ENCODE measurements at regions not wholly inside any gene's neighbourhood (a gene's known extent, or its start where the extent isn't known, plus 50 kb on each side); places are given as distances from the start of the nearest gene placed in this dataset.

- ATAC-seq (replicated peaks) (no peak), DNase-seq (no peak)
- Mint-ChIP-seq H3K4me1 (no peaks in the 10 kb centered on the region), H3K27ac (no peak overlapping the region), H3K4me3 (no peak overlapping the region), H3K9me3 (no peaks in the 10 kb centered on the region), H3K36me3 (no peaks in the 10 kb centered on the region), H3K27me3 (peaks cover 0 to 6% of the 10 kb centered on the region in 2 donors)
Observed at GRCh38 chr2:160925956-160926355, 234.3 kb upstream of the TANK start.

DNA sequence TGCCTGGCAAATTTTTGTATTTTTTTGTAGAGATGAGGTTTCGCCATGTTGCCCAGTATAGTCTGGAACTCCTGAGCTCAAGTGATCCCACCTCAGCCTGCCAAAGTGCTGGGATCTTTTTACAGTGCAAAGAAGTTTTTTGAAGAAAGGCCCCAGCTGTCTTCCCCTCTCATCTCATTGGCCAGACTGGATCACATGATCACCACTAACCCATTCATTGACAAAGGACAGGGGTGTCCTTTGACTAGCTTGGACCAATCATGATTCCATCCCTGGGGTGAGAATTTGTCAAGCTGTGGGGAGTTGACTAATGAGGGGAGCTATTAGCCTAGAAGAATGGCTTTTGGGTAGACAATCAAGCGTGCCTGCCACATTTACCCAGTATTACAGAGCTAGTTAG, 232.9 kb upstream of the TANK start:
- no peak for ATAC-seq (replicated peaks)

GRCh38 chr2:160928854-160929301, 231.3 kb upstream of the TANK start:
- no peak for ATAC-seq (replicated peaks)
- Mint-ChIP-seq H3K27me3 (peaks cover 6% of the 10 kb centered on the region in 2 donors), H3K4me1 (peaks cover 0 to 2% of the 10 kb centered on the region in 2 donors), H3K4me3 (no peak overlapping the region), H3K36me3 (no peaks in the 10 kb centered on the region), H3K27ac (no peak overlapping the region), H3K9me3 (no peaks in the 10 kb centered on the region)
- DNase-seq = no peak

More for the DNA sequence above, 232.9 kb upstream of the TANK start:
- peaks cover 6% of the 10 kb centered on the region in 2 donors for H3K27me3 Mint-ChIP-seq
- H3K27ac Mint-ChIP-seq = no peak overlapping the region
- H3K36me3 Mint-ChIP-seq = no peaks in the 10 kb centered on the region
- peaks cover 0 to 2% of the 10 kb centered on the region in 2 donors for H3K4me1 Mint-ChIP-seq
- H3K4me3 Mint-ChIP-seq = no peak overlapping the region
- no peaks in the 10 kb centered on the region for H3K9me3 Mint-ChIP-seq
- no peak for DNase-seq

DNA sequence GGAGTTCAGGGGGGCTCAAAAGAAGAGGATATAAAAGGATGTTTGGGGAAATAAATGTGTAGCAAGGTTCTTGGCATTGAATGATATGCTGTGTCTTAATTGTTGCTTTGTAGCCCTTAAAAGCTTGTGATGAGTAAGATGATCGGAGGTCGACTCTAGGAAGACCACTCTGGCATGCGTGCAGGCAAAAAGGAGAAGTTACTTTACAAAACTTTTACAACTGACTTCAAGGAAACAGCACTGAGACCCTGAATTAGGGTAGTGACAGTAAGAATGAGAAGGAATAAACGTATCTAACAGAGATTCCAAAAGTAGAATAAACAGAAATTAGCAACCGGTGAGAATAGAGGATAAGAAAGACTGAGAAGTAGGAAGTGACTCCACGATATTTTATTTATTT, 228.7 kb upstream of the TANK start:
- peak; percentile 12 to 29 for ATAC-seq (replicated peaks)
- Mint-ChIP-seq H3K36me3 (no peaks in the 10 kb centered on the region), H3K4me3 (no peak overlapping the region), H3K27me3 (peaks cover 6% of the 10 kb centered on the region in 2 donors), H3K4me1 (peaks cover 0 to 2% of the 10 kb centered on the region in 2 donors), H3K27ac (no peak overlapping the region), H3K9me3 (no peaks in the 10 kb centered on the region)
- DNase-seq = no peak

DNA sequence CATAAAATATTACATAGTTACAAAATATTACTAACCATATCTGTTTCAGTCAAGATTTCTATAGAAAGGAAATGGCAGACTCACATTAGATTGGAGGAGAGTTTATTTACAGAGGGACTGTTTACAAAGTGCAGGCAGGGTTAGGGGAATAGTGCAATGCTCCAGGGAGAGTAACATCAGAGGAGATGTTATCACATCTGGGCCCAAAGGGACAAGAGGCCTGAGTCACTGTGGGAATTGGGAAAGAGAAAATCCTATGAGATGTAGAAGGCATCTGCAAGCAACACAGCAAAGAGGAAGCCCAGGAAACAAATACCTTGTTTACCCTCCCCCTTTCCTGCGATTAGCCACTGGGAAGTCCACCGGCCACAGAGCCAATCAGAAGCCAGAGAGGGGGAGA, 227.3 kb upstream of the TANK start:
- no peak overlapping the region for H3K4me3 Mint-ChIP-seq
- no peak overlapping the region for H3K27ac Mint-ChIP-seq
- H3K27me3 Mint-ChIP-seq = peaks cover 6 to 12% of the 10 kb centered on the region in 2 donors
- H3K4me1 Mint-ChIP-seq = peaks cover 0 to 2% of the 10 kb centered on the region in 2 donors
- DNase-seq (no peak), ATAC-seq (replicated peaks) (no peak)
- no peaks in the 10 kb centered on the region for H3K9me3 Mint-ChIP-seq
- no peaks in the 10 kb centered on the region for H3K36me3 Mint-ChIP-seq

DNA sequence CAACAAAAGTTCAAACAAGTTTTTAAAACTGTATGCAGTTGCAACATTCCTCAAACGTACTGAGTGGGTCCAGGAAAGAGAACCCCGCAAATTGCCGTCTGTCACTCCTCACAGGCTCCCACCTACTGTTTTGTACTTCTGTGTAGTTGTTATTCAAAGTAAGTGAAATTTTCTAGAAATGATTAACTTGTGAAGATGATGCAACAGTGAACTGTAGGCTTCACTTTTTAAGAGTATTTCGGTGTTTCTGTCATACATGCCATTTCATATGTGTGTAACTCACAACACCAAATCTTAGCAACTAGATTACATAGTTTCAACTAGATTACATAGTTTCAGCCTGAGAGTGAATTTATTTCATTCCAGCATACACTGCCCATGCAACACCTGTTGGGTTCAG, 226.0 kb upstream of the TANK start:
- peaks cover 0 to 2% of the 10 kb centered on the region in 2 donors for H3K4me1 Mint-ChIP-seq
- peaks cover 6 to 12% of the 10 kb centered on the region in 2 donors for H3K27me3 Mint-ChIP-seq
- H3K9me3 Mint-ChIP-seq = peaks cover 0 to 3% of the 10 kb centered on the region in 2 donors
- H3K27ac Mint-ChIP-seq = no peak overlapping the region
- no peak for DNase-seq
- no peak for ATAC-seq (replicated peaks)
- no peak overlapping the region for H3K4me3 Mint-ChIP-seq
- H3K36me3 Mint-ChIP-seq = no peaks in the 10 kb centered on the region

DNA sequence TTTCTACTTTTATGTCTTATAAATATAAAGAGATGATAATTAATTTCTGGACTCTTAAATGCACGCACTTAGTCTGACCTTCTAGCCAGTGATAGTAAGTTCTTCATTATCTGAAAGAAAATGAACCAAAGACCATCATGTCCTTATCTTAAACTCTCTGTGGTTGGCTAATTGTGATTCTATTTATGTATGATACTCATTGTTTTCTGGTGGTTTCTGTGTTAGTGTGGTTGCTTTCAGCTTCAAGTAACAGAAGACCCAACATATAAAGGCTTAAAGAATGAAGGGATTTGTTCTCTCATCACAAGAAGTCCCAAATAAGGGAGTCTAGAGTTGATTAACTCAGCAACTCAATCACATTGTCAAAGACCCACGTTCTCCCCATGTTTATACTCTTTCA, 225.2 kb upstream of the TANK start:
- H3K27ac Mint-ChIP-seq = no peak overlapping the region
- peaks cover 0 to 2% of the 10 kb centered on the region in 2 donors for H3K4me1 Mint-ChIP-seq
- H3K27me3 Mint-ChIP-seq = peaks cover 4 to 12% of the 10 kb centered on the region in 2 donors
- DNase-seq = no peak
- ATAC-seq (replicated peaks) = no peak
- no peaks in the 10 kb centered on the region for H3K36me3 Mint-ChIP-seq
- H3K9me3 Mint-ChIP-seq = peaks cover 0 to 3% of the 10 kb centered on the region in 2 donors
- H3K4me3 Mint-ChIP-seq = no peak overlapping the region

DNA sequence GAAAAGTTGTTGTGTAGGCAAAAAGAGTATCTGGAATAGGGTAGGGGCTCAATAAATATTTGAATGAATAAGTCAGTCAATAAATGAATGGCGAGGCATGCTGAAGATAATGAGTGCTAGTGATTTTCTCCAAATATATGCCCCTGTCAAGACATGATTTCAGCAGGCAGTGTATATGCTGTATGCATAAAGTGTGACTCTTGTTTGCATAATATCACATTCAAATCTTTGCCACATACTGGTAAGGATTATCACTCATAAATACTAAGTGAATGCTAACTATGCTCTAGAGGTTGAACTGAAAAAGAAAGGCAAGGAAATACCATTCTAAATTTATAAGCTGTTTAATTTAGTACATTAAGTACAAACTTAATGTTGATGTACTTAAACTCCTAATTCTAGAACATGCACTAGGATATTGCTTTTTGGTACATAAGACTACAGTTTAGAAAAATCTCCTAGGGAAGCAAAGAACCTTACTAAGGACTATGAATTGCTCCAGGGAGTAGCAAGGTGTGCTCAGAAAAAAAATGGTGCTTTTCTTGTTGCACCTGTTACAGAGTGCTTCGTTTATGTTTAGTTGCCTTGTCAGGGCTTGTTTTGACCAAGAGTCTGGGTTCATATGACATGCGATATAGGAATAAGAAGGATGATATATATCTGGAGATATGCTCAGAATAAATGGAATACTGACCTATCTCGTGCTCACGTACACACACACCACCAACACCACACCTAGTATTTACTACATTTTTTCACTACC, 224.0 kb upstream of the TANK start:
- DNase-seq (no peak), ATAC-seq (replicated peaks) (no peak)
- H3K4me1 Mint-ChIP-seq = peaks cover 6 to 8% of the 10 kb centered on the region in 2 donors
- no peak overlapping the region for H3K27ac Mint-ChIP-seq
- H3K4me3 Mint-ChIP-seq = no peak overlapping the region
- peaks cover 0 to 3% of the 10 kb centered on the region in 2 donors for H3K9me3 Mint-ChIP-seq
- no peaks in the 10 kb centered on the region for H3K36me3 Mint-ChIP-seq
- peaks cover 0 to 11% of the 10 kb centered on the region in 2 donors for H3K27me3 Mint-ChIP-seq

- ATAC-seq (replicated peaks) (no peak), DNase-seq (no peak)
- Mint-ChIP-seq H3K27ac (no peak overlapping the region), H3K36me3 (no peaks in the 10 kb centered on the region), H3K9me3 (peaks cover 0 to 3% of the 10 kb centered on the region in 2 donors), H3K27me3 (peaks cover 0 to 12% of the 10 kb centered on the region in 2 donors), H3K4me1 (peaks cover 7% of the 10 kb centered on the region in 2 donors), H3K4me3 (no peak overlapping the region)
Observed at GRCh38 chr2:160940271-160940670, 220.0 kb upstream of the TANK start.

DNA sequence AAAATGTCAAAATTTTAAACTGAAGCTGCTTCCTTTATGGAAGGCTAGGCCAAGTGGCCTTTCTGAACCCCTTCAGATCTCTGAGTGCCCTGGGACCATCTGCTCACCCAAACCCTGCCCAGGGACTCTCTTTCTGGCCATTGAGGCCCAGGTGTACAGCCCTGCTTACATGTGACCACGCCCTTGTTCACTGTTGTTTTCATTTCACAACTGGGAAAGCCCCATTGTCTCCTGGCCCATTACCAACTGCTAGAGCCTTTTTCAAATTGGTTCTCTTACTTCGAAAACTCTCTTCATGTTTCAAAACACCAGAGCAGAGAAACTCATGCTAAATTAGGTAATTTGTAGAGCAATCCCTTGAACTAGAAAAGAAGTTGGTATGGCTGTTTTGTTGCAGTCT, 219.5 kb upstream of the TANK start:
- no peak overlapping the region for H3K4me3 Mint-ChIP-seq

DNA sequence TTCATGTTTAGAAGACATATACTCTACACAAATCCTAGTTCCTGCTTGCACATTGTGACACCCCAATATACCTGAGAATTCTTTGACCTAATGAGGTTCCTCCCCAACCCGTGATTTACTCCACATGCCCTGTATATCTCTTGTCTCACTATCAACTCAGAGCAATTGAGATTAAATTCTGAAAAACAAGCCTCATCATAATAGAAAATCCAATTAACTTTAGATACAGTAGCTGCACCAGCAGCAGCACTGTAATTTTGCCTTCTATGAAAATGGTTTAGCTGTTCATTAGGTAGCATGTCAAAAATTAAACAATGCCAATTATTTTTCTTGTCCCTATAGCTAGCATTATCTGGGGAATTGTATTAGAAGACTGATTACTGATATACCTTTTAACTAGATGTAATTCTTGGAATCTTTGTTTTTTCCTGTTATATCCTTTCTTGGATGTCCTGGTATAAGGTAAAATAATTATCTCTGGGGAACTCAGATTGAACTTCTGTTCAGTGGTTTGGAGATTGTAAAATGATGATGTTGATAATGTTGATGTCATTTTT, 218.9 kb upstream of the TANK start:
- Mint-ChIP-seq H3K4me3 (no peak overlapping the region), H3K36me3 (no peaks in the 10 kb centered on the region), H3K9me3 (peaks cover 0 to 3% of the 10 kb centered on the region in 2 donors), H3K27ac (no peak overlapping the region), H3K4me1 (peaks cover 7% of the 10 kb centered on the region in 2 donors), H3K27me3 (peaks cover 0 to 12% of the 10 kb centered on the region in 2 donors)
- DNase-seq (no peak), ATAC-seq (replicated peaks) (no peak)

More for the DNA sequence above, 219.5 kb upstream of the TANK start:
- peak; percentile 33 to 47 for ATAC-seq (replicated peaks)
- no peak overlapping the region for H3K27ac Mint-ChIP-seq
- no peak for DNase-seq
- H3K4me1 Mint-ChIP-seq = peaks cover 7% of the 10 kb centered on the region in 2 donors
- H3K36me3 Mint-ChIP-seq = no peaks in the 10 kb centered on the region
- H3K27me3 Mint-ChIP-seq = peaks cover 0 to 12% of the 10 kb centered on the region in 2 donors
- peaks cover 0 to 3% of the 10 kb centered on the region in 2 donors for H3K9me3 Mint-ChIP-seq

DNA sequence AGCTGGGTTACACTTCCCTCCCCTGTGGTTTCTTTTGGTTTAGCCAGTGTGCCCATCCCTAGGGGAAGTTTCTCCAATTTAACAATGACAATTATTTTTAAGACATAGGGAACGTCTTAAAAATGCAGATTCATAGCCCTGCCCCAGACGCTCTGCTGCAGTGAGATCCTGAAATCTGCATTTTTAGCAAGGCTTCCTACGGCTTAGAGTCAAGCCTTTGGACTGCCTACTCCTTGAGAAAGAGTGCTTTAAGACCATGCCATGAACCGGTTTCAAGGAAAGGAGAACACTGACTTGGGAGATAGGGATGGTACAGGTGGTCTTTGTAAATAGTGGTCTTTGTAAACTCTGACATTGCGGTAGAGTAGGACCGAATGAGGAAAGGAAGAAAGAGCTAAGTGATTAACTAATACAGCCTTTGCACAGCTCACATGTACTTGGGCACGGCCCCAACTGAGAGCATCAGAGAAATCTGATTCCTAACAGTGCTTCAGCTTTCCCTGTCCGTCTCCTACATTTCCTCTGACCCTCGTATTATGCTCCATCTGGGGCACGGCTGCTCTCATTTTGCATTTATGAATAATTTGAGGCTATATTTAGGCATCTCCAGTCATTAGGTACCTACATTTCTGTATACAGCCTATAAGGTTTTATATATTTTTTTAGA, 217.6 kb upstream of the TANK start:
- ATAC-seq (replicated peaks) (no peak), DNase-seq (no peak)
- H3K4me1 Mint-ChIP-seq = peaks cover 7% of the 10 kb centered on the region in 2 donors
- no peak overlapping the region for H3K4me3 Mint-ChIP-seq
- H3K9me3 Mint-ChIP-seq = peaks cover 0 to 3% of the 10 kb centered on the region in 2 donors
- no peak overlapping the region for H3K27ac Mint-ChIP-seq
- no peaks in the 10 kb centered on the region for H3K36me3 Mint-ChIP-seq
- H3K27me3 Mint-ChIP-seq = peaks cover 0 to 10% of the 10 kb centered on the region in 2 donors

GRCh38 chr2:160943414-160943813, 216.8 kb upstream of the TANK start:
- H3K9me3 Mint-ChIP-seq = peaks cover 0 to under 1% of the 10 kb centered on the region in 2 donors
- H3K4me3 Mint-ChIP-seq = no peak overlapping the region
- H3K27me3 Mint-ChIP-seq = peaks cover 0 to 6% of the 10 kb centered on the region in 2 donors
- no peak overlapping the region for H3K27ac Mint-ChIP-seq
- ATAC-seq (replicated peaks) (no peak), DNase-seq (no peak)
- H3K36me3 Mint-ChIP-seq = no peaks in the 10 kb centered on the region
- peaks cover 7% of the 10 kb centered on the region in 2 donors for H3K4me1 Mint-ChIP-seq

DNA sequence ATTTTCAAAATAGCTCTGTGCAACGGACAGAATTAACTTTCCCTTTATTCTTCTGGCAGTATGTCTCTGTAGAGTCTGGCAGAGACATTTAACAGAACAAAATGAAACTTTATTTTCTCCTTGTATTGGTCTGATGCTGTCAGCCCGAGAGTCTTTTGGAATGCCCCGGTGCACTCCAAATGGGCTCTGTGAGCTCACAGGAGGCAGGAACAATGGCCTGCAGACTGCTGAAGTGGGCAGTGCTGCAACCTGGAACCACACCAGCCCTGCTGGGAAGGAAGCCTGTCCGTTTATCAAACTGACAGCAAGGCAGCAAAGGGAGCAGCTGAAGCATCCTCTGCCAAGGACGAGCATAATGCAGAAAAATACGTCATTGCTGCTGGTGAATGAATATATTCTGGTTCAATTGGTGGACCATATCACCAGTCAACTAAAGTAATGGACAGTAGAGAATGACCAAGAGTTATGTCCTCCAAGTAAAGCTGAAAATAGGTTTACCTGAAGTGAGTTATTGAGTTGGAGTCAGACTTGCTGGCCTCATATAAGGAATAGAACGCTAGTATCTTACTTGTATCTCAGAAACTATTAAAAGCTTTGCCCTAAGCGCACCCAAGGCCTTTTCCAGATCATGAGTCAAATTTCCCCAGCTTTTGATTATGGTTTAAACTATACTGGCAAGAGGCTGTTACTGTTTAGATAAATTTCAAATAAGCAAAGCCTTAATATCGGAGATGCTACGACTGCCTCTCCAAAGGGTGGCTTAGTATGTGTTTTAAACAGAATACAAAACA, 207.6 kb upstream of the TANK start:
- H3K27me3 Mint-ChIP-seq = peaks cover 0 to 5% of the 10 kb centered on the region in 2 donors
- no peak overlapping the region for H3K4me3 Mint-ChIP-seq
- no peak overlapping the region for H3K27ac Mint-ChIP-seq
- H3K4me1 Mint-ChIP-seq = no peaks in the 10 kb centered on the region
- H3K36me3 Mint-ChIP-seq = no peaks in the 10 kb centered on the region
- H3K9me3 Mint-ChIP-seq = no peaks in the 10 kb centered on the region
- ATAC-seq (replicated peaks) (no peak), DNase-seq (no peak)
